ENCODE measurements at regions not wholly inside any gene's neighbourhood (a gene's known extent, or its start where the extent isn't known, plus 50 kb on each side); places are given as distances from the start of the nearest gene placed in this dataset.

GRCh38 chr3:151612115-151612514 lies 121.6 kb upstream of the AADACL2 start:
- H3K4me3 ChIP-seq (replicated peaks in 1 of 3; ENCODE audit: insufficient read depth in 1 of 3, low read depth in 2 of 3, low read length in 3 of 3) = no peak overlapping the region
- in situ Hi-C loops (cut with HindIII; ENCODE audit: extremely low pct_ligation_motif_present, low pct_unique_long_range_greater_than_20kb) = no loop called here
- ATAC-seq = no peak
- ChIA-PET POLR2A (no interaction called here), CTCF (ENCODE audit: low intra/inter-chr PET ratio, low total read pairs) (no interaction called here)
- no peaks in the 10 kb centered on the region for H3K79me2 ChIP-seq (ENCODE audit: insufficient read depth, low read length)
- TF ChIP-seq ZGPAT (CRISPR knock-in tag; IDR thresholded peaks at IDR 0.05) = no peak
- no peak for TF ChIP-seq SATB2 (CRISPR knock-in tag; IDR thresholded peaks at IDR 0.05)
- no peak for TF ChIP-seq ZSCAN9 (CRISPR knock-in tag; IDR thresholded peaks at IDR 0.05; ENCODE audit: borderline replicate concordance)
- TF ChIP-seq ZNF687 (CRISPR knock-in tag; IDR thresholded peaks at IDR 0.05) = no peak
- no peak for TF ChIP-seq ZBTB34 (CRISPR knock-in tag; IDR thresholded peaks at IDR 0.05)
- no peak for TF ChIP-seq ZNF552 (CRISPR knock-in tag; IDR thresholded peaks at IDR 0.05; ENCODE audit: borderline replicate concordance)
- TF ChIP-seq ZFP36 (IDR thresholded peaks at IDR 0.05; ENCODE audit: borderline replicate concordance, low read depth, low read length, partially characterized antibody) = no peak
- TF ChIP-seq HMGA1 (CRISPR knock-in tag; conservative IDR thresholded peaks at IDR 0.05) = no peak
- TF ChIP-seq PRDM4 (CRISPR knock-in tag; IDR thresholded peaks at IDR 0.05; ENCODE audit: borderline replicate concordance) = no peak
- no peak for TF ChIP-seq MBNL3 (CRISPR knock-in tag; conservative IDR thresholded peaks at IDR 0.05)
- TF ChIP-seq JDP2 (CRISPR knock-in tag; IDR thresholded peaks at IDR 0.05; ENCODE audit: borderline replicate concordance) = no peak
- TF ChIP-seq ARID5B (CRISPR knock-in tag; IDR thresholded peaks at IDR 0.05) = no peak
- H3K9ac ChIP-seq (ENCODE audit: insufficient read depth, low read depth, low read length) = no peak overlapping the region
- WGBS (ENCODE audit: low lambda C conversion rate) = 0% methylated on average over 2 of the region's 2 CpGs
- BruUV-seq (replicated peaks) = no TSS peak
- H3K4me1 ChIP-seq (ENCODE audit: insufficient read depth, low read length) = no peaks in the 10 kb centered on the region
- H3K4me2 ChIP-seq (ENCODE audit: low read depth, low read length) = no peak overlapping the region
- no peaks in the 10 kb centered on the region for H3K27me3 ChIP-seq (ENCODE audit: control insufficient read depth in 1 of 2, insufficient read depth in 2 of 2, low read length in 2 of 2)
- H2AFZ ChIP-seq (ENCODE audit: low read length) = no peak overlapping the region
- no peak for FAIRE-seq
- no peaks in the 10 kb centered on the region for H3K36me3 ChIP-seq (replicated peaks in 1 of 2; ENCODE audit: control insufficient read depth in 1 of 2, insufficient read depth in 2 of 2, low read length in 2 of 2)
- H3K27ac ChIP-seq (ENCODE audit: extremely low read length, insufficient read depth, low read length) = no peak overlapping the region
- no peak for DNase-seq (ENCODE audit: low spot score)
- intact Hi-C loops (cut with micrococcal nuclease; ENCODE audit: unreplicated experiment) = no loop called here
- H3K9me3 ChIP-seq (ENCODE audit: low read length) = no peaks in the 10 kb centered on the region
- H4K20me1 ChIP-seq (ENCODE audit: insufficient read depth, low read length) = no peaks in the 10 kb centered on the region

Data from HepG2 (cell line).